ENCODE measurements at regions not wholly inside any gene's neighbourhood (a gene's known extent, or its start where the extent isn't known, plus 50 kb on each side); places are given as distances from the start of the nearest gene placed in this dataset.
"Not testable (repeated sequence)": the region's sequence is repeated elsewhere in the genome, so short reads cannot be mapped to it uniquely, and the experiment has no call there.

DNA sequence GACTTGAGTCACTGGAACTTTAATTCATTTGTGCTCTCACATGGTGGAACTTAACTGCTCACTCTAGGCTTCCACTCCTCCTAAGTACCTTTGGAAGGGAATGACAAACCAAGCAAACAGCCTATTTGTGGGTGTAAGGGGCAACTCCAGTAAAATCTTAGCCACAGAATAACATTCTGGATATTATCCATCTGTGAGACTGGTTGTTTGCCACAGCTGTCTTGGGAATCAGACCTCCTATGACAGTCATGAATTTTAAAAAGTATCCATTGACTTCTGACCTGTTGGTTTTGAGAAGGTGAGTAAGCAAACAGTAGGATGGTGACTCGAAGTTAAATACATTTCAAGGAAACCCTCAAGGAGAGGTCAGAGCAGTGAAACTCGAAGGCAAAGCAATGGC, 147.3 kb upstream of the CDIN1 start:
- H3K27ac Mint-ChIP-seq, result no peak overlapping the region
- no peak for DNase-seq
- no peaks in the 10 kb centered on the region for H3K4me1 Mint-ChIP-seq (ENCODE audit: low read depth)
- H3K4me3 Mint-ChIP-seq, result no peak overlapping the region
- H3K9me3 Mint-ChIP-seq, result no peaks in the 10 kb centered on the region
- intact Hi-C loops (cut with micrococcal nuclease), result no loop called here
- CTCF ChIA-PET, result no interaction called here
- H3K27me3 Mint-ChIP-seq (ENCODE audit: low read depth), result peaks cover 3% of the 10 kb centered on the region
- H3K36me3 Mint-ChIP-seq (ENCODE audit: low read depth), result no peaks in the 10 kb centered on the region

DNA sequence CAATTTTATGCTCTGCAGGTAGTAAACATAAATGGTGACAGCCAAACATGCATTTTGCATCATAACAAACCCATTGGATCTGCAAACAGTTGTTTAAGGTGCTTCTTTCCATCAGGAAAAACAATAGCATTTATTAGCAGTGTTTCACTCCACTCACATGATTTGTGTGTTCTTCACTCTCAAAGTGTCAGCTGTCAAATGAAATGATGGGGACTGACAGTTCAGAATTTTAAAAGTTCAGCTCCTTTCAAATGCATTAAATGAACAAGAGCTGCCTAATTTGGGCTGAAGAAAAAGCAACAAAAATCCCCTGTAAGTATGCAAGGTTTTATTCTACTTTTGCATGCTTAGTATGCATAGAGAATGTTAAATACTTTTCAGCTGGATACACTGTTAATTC, 145.2 kb upstream of the CDIN1 start:
- H3K27me3 Mint-ChIP-seq (ENCODE audit: low read depth), result no peaks in the 10 kb centered on the region
- CTCF ChIA-PET, result interaction anchor here (0.7 kb wide), 2 partner anchors 26 to 320 kb away, joined by 3 to 7 read pairs; no protein-coding TSS in a partner anchor
- H3K4me3 Mint-ChIP-seq, result no peak overlapping the region
- no peak overlapping the region for H3K27ac Mint-ChIP-seq
- no peaks in the 10 kb centered on the region for H3K36me3 Mint-ChIP-seq (ENCODE audit: low read depth)
- intact Hi-C loops (cut with micrococcal nuclease), result no loop called here
- H3K4me1 Mint-ChIP-seq (ENCODE audit: low read depth), result no peaks in the 10 kb centered on the region
- no peak for DNase-seq
- no peaks in the 10 kb centered on the region for H3K9me3 Mint-ChIP-seq

DNA sequence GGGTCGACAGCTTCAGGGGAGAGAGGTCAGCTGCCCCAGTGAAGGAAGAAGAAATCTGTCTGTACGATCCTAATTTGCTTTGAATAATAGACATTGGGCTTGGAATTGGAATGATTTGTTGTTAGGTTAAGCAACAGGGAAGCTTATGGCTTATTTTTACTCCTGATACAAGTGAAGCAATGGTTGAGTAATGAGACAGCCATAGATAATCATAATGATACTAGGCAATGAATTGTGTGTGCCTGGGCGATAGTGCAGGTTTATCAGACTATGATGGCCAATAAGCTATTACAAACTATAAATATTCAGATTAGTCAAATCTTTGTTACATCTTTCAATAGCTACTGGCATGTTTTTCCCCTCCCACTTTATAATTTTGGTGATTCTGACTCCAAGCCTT, 140.9 kb upstream of the CDIN1 start:
- no peak overlapping the region for H3K27ac Mint-ChIP-seq
- DNase-seq, result no peak
- CTCF ChIA-PET, result no interaction called here
- no peaks in the 10 kb centered on the region for H3K36me3 Mint-ChIP-seq (ENCODE audit: low read depth)
- no peak overlapping the region for H3K4me3 Mint-ChIP-seq
- peaks cover 11% of the 10 kb centered on the region for H3K27me3 Mint-ChIP-seq (ENCODE audit: low read depth)
- no peaks in the 10 kb centered on the region for H3K4me1 Mint-ChIP-seq (ENCODE audit: low read depth)
- no peaks in the 10 kb centered on the region for H3K9me3 Mint-ChIP-seq
- intact Hi-C loops (cut with micrococcal nuclease), result no loop called here

DNA sequence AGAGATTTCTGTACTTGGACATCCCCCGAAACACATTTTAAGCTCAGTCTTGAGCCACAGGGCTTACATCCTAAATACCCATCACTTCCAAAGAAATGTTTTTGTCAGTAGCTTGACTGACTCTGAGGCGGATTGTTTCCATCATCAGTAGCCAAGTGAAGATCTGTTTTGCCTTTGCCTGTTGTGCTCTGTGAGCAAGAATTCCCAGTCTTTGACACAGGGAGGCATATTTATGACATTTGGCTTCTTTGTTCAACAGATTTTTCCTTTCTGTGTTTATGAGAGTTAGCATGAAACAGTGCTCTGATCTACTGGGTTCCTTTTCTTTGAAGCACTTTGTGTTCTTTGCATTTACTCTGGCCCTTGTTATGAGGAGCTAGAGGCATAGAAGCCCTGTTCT, 132.1 kb upstream of the CDIN1 start:
- H3K4me1 Mint-ChIP-seq (ENCODE audit: low read depth), result no peaks in the 10 kb centered on the region
- peaks cover 11% of the 10 kb centered on the region for H3K27me3 Mint-ChIP-seq (ENCODE audit: low read depth)
- DNase-seq, result no peak
- H3K9me3 Mint-ChIP-seq, result no peaks in the 10 kb centered on the region
- no peak overlapping the region for H3K27ac Mint-ChIP-seq
- CTCF ChIA-PET, result no interaction called here
- no peaks in the 10 kb centered on the region for H3K36me3 Mint-ChIP-seq (ENCODE audit: low read depth)
- H3K4me3 Mint-ChIP-seq, result no peak overlapping the region
- intact Hi-C loops (cut with micrococcal nuclease), result no loop called here

DNA sequence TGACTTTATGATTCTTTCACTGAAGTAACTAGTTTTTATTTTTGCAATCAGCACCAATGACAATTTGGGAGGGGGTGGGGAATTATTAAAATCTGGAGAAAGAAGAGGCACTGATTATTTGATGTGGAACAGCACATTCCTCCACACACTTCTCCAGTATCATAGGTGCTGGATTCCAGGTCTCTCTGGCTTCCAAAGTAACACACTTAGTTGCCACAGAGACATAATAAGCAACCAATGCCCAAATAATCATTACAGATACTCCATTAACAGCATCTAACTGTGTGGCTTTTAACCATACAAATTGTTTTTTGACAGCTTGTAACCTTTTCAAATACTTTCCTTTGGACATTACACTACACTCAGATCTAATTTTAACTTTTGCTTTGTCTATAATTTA, 131.0 kb upstream of the CDIN1 start:
- peaks cover 9% of the 10 kb centered on the region for H3K27me3 Mint-ChIP-seq (ENCODE audit: low read depth)
- intact Hi-C loops (cut with micrococcal nuclease), result no loop called here
- CTCF ChIA-PET, result interaction anchor here (1.4 kb wide), 1 partner anchor 8 kb away, joined by 3 read pairs; no protein-coding TSS in a partner anchor
- no peaks in the 10 kb centered on the region for H3K9me3 Mint-ChIP-seq
- no peaks in the 10 kb centered on the region for H3K4me1 Mint-ChIP-seq (ENCODE audit: low read depth)
- no peak for DNase-seq
- H3K27ac Mint-ChIP-seq, result no peak overlapping the region
- no peak overlapping the region for H3K4me3 Mint-ChIP-seq
- H3K36me3 Mint-ChIP-seq (ENCODE audit: low read depth), result no peaks in the 10 kb centered on the region

DNA sequence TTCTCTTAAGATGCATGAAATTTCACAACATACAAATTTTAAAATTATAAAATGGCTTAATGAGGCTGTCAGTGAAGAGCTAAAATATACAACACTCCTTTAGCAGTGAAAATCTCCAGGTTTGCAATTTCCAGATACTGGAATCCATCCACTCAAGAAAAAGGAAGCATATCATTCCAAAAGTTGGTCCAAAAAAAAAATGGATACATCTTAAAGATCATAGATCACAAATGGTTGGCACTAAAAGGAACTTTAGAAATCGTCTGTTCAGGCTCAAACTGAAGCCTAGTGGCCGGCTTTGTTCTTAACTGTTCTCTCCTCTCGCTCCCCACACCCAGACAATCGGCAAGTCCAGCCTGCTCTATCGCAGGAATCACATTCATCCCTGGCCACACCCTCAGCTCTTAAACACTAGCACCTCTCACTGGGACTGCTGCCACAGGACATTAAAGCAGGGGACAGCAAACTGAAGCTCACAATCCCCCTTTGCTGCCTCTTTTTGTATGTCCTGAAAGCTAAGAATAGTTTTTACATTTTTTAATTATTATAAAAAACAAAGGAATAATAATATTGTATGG, 130.3 kb upstream of the CDIN1 start:
- DNase-seq, result no peak
- Mint-ChIP-seq H3K4me1 (ENCODE audit: low read depth) (no peaks in the 10 kb centered on the region), H3K27ac (no peak overlapping the region), H3K27me3 (ENCODE audit: low read depth) (peaks cover 6% of the 10 kb centered on the region), H3K36me3 (ENCODE audit: low read depth) (no peaks in the 10 kb centered on the region), H3K9me3 (no peaks in the 10 kb centered on the region), H3K4me3 (no peak overlapping the region)
- intact Hi-C loops (cut with micrococcal nuclease), result no loop called here
- CTCF ChIA-PET, result interaction anchor here (1.4 kb wide), 1 partner anchor 9 kb away, joined by 3 read pairs; no protein-coding TSS in a partner anchor

DNA sequence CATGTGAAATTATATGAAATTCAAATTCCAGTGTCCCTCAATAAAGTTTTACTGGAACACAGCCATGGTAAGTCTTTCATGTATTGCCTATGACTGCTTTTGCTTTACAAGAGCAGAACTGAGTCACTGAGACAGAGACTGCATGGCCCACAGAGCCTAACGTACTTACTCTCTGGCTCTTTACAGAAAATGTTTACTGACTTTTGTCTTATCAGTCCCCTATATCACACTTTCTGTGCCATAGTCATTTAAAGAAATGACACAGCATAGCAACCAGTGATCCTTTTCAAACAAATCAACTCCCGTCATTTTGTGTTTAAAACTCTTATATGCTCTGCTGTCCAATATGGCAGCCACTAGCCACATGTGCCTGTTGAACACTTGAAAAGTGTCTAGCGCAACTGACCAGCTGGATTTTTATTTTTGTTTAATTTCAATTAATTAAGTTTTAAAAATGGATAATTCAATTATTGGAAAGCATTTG, 129.7 kb upstream of the CDIN1 start:
- peaks cover 6% of the 10 kb centered on the region for H3K27me3 Mint-ChIP-seq (ENCODE audit: low read depth)
- H3K4me1 Mint-ChIP-seq (ENCODE audit: low read depth), result no peaks in the 10 kb centered on the region
- no peaks in the 10 kb centered on the region for H3K9me3 Mint-ChIP-seq
- CTCF ChIA-PET, result interaction anchor here (1.4 kb wide), 1 partner anchor 10 kb away, joined by 3 read pairs; no protein-coding TSS in a partner anchor
- H3K4me3 Mint-ChIP-seq, result no peak overlapping the region
- H3K36me3 Mint-ChIP-seq (ENCODE audit: low read depth), result no peaks in the 10 kb centered on the region
- no peak overlapping the region for H3K27ac Mint-ChIP-seq
- intact Hi-C loops (cut with micrococcal nuclease), result no loop called here
- DNase-seq, result no peak

DNA sequence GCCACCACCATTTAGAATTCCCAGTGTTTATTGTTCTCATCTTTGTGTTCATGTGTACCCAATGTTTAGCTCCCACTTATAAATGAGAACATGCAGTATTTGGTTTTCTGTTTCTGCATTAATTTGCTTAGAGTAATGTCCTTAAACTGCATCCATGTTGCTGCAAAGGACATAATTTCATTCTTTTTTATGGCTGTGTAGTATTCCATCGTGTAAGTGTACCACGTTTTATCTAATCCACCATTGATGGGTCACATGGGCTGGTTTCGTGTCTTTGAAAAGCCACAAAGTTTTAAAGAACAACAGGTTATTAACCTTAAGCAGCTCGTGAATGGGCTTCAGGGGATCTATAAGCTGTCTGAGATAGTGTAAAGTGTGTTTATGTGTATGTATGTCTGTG, 125.2 kb upstream of the CDIN1 start:
- H3K4me1 Mint-ChIP-seq (ENCODE audit: low read depth); H3K27ac Mint-ChIP-seq; H3K9me3 Mint-ChIP-seq; CTCF ChIA-PET; DNase-seq; H3K4me3 Mint-ChIP-seq; H3K27me3 Mint-ChIP-seq (ENCODE audit: low read depth); H3K36me3 Mint-ChIP-seq (ENCODE audit: low read depth); intact Hi-C loops (cut with micrococcal nuclease): not testable (repeated sequence)

DNA sequence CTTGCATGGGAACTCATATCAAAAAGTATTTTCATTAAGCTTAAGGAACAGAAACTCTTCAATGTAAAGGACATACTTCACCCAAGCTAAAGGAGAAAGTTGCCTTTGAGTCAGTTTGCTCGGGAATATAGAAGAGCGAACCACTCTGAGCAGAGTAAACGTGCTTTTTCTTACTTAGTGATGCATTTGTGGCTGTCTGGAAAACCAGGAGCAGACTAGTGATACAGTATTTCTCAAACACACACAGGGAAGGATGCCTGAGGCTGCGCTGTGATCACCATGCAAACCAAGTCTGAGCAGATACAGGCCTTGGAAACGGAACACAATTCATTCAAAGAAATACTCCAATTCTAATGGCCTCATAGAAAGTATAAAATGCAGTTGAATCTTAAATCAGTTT, 121.0 kb upstream of the CDIN1 start:
- H3K27ac Mint-ChIP-seq, result no peak overlapping the region
- H3K9me3 Mint-ChIP-seq, result peaks cover 7% of the 10 kb centered on the region
- intact Hi-C loops (cut with micrococcal nuclease), result no loop called here
- no peak overlapping the region for H3K4me3 Mint-ChIP-seq
- CTCF ChIA-PET, result no interaction called here
- H3K4me1 Mint-ChIP-seq (ENCODE audit: low read depth), result no peaks in the 10 kb centered on the region
- H3K36me3 Mint-ChIP-seq (ENCODE audit: low read depth), result no peaks in the 10 kb centered on the region
- H3K27me3 Mint-ChIP-seq (ENCODE audit: low read depth), result no peaks in the 10 kb centered on the region
- no peak for DNase-seq

DNA sequence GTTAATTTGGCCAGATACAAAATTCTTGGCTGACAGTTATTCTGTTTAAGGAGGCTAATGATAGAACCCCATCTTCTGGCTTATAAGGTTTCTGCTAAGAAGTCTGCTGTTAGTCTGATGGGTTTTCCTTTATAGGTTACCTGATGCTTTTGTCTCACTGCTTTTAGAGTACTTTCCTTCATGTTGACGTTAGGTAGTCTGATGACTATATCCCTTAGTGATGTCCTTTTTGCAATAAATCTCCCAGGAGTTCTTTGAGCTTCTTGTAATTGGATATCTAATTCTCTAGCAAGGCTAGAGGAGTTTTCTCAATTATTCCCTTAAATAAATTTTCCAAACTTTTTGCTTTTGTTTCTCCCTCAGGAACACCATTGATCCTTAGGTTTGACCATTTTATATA, 114.1 kb upstream of the CDIN1 start:
- Mint-ChIP-seq H3K27ac (no peak overlapping the region), H3K27me3 (ENCODE audit: low read depth) (peaks cover 2% of the 10 kb centered on the region), H3K4me3 (no peak overlapping the region), H3K36me3 (ENCODE audit: low read depth) (no peaks in the 10 kb centered on the region), H3K4me1 (ENCODE audit: low read depth) (no peaks in the 10 kb centered on the region), H3K9me3 (peaks cover 11% of the 10 kb centered on the region)
- no peak for DNase-seq
- CTCF ChIA-PET, result interaction anchor here (0.6 kb wide), 1 partner anchor 1538 kb away, joined by 4 read pairs; no protein-coding TSS in a partner anchor
- intact Hi-C loops (cut with micrococcal nuclease), result no loop called here

DNA sequence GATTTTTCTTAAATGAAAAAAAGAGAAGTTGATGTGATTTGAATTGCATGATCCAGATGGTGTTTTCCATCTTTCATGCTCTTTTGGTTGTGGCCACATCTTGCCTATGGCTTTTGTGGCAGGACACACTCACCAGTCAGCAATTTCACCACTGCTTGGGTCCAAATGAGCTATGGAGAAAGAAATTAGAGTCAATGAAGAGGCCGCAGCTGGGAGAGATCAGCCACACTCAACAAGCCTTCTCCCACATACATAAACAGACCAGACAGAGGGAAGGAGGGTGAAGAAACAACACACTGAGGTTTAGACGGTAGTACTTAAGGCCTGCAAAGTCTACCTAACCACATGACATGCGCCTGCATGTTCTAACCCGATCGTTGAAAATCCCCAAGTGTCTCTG, 110.7 kb upstream of the CDIN1 start:
- intact Hi-C loops (cut with micrococcal nuclease), result no loop called here
- H3K27me3 Mint-ChIP-seq (ENCODE audit: low read depth), result peaks cover 2% of the 10 kb centered on the region
- no peak for DNase-seq
- H3K4me1 Mint-ChIP-seq (ENCODE audit: low read depth), result no peaks in the 10 kb centered on the region
- H3K36me3 Mint-ChIP-seq (ENCODE audit: low read depth), result no peaks in the 10 kb centered on the region
- CTCF ChIA-PET, result no interaction called here
- H3K4me3 Mint-ChIP-seq, result no peak overlapping the region
- peaks cover 2% of the 10 kb centered on the region for H3K9me3 Mint-ChIP-seq
- H3K27ac Mint-ChIP-seq, result no peak overlapping the region

DNA sequence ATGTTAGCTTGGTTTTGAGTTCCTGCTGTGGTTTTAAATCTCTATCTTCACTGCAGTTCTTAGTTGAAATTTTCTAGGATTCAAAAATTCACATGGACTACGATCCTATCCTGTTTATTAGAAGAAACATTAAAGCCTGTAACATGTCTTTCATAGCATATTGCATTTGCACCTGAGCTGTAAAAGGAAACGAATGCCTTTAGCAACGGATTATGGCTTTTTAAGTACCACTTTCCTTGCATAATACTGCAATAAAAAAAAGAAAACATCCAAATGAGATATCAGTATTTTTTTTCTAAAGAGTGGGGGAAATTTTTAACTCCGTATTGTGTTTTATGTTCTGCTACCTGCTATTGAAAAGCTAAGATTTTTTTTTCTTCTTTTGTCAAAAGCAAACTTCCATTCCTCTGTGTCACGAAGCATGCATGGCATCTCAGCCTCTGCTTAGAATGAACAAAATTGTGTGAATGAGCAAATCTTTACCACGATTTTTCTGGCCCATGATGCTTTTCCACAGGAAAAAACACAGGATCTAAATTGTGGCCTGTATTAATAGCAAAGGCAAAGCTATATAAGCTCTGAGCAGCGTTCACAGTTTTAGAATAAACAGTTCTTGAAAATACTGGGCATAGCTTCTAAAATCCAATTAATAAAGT, 110.0 kb upstream of the CDIN1 start:
- no peak for DNase-seq
- no peaks in the 10 kb centered on the region for H3K36me3 Mint-ChIP-seq (ENCODE audit: low read depth)
- intact Hi-C loops (cut with micrococcal nuclease), result no loop called here
- CTCF ChIA-PET, result no interaction called here
- H3K9me3 Mint-ChIP-seq, result no peaks in the 10 kb centered on the region
- H3K27ac Mint-ChIP-seq, result no peak overlapping the region
- H3K4me1 Mint-ChIP-seq (ENCODE audit: low read depth), result no peaks in the 10 kb centered on the region
- H3K27me3 Mint-ChIP-seq (ENCODE audit: low read depth), result peaks cover 2% of the 10 kb centered on the region
- no peak overlapping the region for H3K4me3 Mint-ChIP-seq

DNA sequence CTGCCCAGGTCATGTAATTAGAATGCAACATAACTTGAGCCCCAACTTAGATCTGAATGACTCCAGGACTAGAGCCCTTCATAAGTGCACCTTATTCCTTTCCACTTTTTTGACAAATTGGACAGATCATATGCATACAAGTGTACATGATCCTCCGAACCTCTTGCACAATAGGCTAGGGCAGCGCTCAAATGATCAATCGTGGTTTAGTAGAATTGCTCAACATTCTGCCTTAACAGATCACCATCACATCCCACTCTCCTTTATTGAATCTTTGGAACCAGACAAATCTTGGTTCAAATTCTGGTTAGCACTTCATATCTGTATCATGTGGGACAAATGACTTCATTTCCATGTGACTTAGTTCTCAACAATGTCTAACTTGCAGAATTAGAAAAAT, 106.8 kb upstream of the CDIN1 start:
- CTCF ChIA-PET, result no interaction called here
- Mint-ChIP-seq H3K36me3 (ENCODE audit: low read depth) (no peaks in the 10 kb centered on the region), H3K9me3 (no peaks in the 10 kb centered on the region), H3K4me1 (ENCODE audit: low read depth) (no peaks in the 10 kb centered on the region), H3K27ac (no peak overlapping the region), H3K4me3 (no peak overlapping the region), H3K27me3 (ENCODE audit: low read depth) (no peaks in the 10 kb centered on the region)
- DNase-seq, result no peak
- intact Hi-C loops (cut with micrococcal nuclease), result no loop called here
